ENCODE measurements at regions not wholly inside any gene's neighbourhood (a gene's known extent, or its start where the extent isn't known, plus 50 kb on each side); places are given as distances from the start of the nearest gene placed in this dataset.
A peak's percentile ranks its signal among the peaks of the same experiment; 100 is the strongest.
"Not testable (repeated sequence)": the region's sequence is repeated elsewhere in the genome, so short reads cannot be mapped to it uniquely, and the experiment has no call there.

DNA sequence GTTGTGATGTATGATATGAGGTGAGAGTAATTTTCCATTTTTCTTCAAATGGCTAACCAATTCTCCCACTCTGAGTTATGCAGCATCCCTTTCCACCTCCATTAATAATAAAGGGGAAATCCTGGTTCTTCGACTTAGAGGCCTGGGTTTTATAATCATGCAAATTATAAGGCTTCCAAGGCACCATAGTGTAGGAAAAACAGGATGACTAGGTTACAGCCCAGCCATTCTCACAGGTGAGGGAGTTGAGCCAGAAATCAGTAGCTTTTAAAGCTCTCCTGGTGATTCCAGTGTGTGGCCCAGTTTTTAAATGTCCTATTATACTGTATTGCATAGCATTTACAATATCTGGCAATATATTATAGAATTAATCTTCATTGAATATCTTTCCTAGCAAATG is 203.1 kb downstream of the ARHGEF9 start:
- DNase-seq (ENCODE audit: low read depth): no peak

DNA sequence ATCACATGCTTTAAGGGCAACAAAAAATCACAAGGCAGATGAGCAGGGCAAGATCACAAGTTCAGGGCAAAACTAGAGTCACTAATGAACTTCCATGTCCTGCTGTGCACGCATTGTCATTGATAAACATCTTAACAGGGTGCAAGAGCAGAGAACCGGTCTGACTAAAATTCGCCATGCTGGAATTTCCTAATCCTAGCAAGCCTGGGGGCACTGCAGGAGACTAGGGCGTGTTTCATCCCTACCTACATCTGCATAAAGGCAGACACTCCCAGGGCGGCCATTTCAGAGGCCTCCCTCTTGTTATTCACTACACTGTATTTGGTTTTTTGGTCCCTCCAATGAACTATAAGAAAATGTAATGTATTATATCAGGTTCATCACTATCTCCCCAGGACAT is 203.6 kb downstream of the ARHGEF9 start:
- no peak for DNase-seq (ENCODE audit: low read depth)

GRCh38 chrX:63576533-63576932 is 208.5 kb downstream of the ARHGEF9 start:
- no peak for DNase-seq (ENCODE audit: low read depth)

DNA sequence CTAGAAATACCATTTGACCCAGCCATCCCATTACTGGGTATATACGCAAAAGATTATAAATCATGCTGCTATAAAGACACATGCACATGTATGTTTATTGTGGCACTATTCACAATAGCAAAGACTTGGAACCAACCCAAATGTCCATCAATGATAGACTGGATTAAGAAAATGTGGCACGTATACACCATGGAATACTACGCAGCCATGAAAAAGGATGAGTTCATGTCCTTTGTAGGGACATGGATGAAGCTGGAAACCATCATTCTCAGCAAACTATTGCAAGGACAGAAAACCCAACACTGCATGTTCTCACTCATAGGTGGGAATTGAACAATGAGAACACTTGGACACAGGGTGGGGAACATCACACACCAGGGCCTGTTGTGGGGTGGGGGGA is 209.3 kb downstream of the ARHGEF9 start:
- DNase-seq (ENCODE audit: low read depth): not testable (repeated sequence)

DNA sequence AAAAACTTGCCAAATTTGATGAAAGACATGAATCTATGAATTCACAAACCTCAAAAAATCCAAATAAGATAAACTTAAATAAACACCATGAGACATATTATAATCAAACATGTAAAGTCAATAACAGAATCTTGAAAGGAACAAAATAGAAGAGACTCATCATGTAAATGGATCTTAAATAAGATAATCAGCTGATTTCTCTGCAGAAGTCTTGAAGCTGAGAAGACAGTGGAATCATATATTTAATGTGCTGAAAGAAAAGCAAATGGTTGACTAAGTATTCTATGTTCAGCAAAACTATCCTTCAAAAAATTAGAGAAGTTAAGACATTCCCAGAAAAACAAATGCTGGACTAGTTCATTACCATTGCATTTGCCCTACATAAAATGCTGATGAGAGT is 215.7 kb upstream of the SPIN4 start:
- DNase-seq (ENCODE audit: low read depth): no peak

DNA sequence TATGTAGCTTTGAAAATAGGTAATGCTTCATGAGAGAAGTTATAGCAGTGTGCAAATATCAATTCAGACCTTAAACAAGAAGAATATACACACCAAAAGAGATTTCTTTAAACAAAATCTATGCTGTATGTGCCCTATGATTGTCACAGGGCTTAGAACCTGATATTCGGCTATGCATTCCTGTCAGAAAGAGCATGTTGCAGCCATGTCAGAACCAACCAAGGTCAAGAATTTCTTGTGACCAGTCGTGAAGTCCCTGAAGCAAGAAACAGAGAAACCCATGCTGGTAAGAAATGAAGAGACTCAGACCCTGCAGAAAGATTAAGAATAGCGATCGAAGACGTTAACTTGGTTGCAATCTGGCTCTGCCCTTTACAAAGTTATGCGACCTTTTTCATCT is 210.3 kb upstream of the SPIN4 start:
- peak; percentile 6 for DNase-seq (ENCODE audit: low read depth)

DNA sequence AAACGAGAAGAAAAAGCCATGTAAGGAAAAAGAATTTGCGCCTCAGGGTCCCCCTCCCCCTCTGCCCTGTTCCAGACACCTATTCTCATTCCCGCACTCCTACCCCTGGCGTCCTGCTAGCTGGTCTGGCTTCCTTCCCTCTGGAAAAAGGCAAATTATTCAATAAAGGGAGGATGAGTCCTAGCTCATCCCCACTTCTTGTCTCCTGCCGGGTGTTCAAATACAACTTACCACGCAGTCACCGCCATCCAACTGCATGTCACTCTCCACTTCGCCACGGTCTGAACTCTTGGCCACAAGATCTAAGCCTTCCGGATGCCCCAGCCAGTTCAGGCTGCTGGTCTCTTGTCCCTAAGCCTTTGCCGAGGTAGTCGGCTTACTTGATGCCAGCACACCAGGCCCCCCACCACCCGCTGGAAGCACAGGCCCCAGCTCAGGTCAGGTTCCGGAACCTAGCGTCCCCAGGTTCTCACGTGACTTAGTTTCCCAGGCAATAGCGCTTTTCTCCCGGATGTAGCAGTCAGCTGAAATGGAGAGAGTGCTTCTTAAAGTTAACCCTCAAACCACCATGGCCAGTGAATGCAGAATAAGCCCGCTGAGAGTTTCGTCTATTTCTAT is 209.6 kb upstream of the SPIN4 start:
- peak; percentile 79 for DNase-seq (ENCODE audit: low read depth)

- DNase-seq (ENCODE audit: low read depth): no peak
Observed at GRCh38 chrX:63551856-63552255, 200.7 kb upstream of the SPIN4 start.

DNA sequence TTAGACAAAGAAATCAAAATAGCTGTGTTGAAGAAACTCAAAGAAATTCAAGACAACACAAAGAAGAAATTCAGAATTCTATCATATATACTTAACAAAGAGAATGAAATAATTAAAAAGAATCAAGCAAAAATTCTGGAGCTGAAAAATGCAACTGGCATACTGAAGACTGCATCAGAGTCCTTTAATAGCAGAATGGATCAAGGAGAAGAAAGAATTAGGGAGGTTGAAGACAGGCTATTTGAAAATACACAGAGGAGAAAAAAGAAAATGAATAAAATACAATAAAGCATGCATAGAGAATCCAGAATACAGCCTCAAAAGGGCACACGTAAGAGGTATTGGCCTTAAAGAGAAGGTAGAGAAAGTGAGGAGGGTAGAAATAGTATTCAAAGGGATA is 179.5 kb upstream of the SPIN4 start:
- DNase-seq (ENCODE audit: low read depth): no peak

DNA sequence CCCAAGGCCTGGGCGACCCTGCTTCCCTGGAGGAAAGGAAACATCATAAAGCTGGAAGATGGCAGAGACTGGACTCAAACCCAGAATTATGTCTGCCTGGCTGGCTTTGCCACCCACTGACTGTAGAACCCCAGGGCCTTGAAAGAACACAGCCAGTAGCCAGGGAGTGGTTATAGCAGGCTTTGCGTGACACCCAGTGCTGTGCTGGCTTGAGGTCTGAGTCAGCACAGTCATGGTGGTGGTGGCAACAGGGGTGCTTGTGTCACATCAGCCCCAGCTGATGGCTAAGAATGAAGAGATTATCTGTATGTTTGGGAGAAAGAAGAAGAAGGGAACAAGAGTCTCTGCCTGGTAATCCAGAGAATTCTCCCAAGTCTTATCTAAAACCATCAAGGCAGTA is 178.8 kb upstream of the SPIN4 start:
- no peak for DNase-seq (ENCODE audit: low read depth)

GRCh38 chrX:63526863-63527262 is 175.7 kb upstream of the SPIN4 start:
- DNase-seq (ENCODE audit: low read depth): no peak

DNA sequence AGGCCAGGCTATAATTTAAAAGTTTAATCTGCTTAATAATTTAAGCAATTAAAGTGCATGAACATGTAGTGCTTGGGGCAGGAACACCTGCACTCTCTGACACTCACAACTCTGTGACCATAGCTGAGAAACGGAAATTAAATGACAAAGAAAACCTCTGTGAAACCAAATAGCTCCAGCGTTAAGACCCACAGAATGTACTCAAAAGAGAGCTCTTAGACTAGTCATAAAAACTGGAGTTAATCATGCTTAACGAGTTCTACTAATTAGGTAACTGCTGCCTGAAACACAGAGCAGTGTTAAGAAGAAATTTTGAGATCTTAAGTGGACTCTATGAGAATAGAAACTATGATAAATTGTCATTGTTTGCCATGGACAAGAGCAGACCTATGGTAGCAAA is 174.4 kb upstream of the SPIN4 start:
- no peak for DNase-seq (ENCODE audit: low read depth)

DNA sequence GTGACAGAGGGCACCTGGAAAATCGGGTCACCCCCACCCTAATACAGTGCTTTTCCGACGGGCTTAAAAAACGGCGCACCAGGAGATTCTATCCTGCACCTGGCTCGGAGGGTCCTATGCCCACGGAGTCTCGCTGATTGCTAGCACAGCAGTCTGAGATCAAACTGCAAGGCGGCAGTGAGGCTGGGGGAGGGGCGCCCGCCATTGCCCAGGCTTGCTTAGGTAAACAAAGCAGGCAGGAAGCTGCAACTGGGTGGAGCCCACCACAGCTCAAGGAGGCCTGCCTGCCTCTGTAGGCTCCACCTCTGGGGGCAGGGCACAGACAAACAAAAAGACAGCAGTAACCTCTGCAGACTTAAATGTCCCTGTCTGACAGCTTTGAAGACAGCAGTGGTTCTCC is 168.2 kb upstream of the SPIN4 start:
- not testable (repeated sequence) for DNase-seq (ENCODE audit: low read depth)

DNA sequence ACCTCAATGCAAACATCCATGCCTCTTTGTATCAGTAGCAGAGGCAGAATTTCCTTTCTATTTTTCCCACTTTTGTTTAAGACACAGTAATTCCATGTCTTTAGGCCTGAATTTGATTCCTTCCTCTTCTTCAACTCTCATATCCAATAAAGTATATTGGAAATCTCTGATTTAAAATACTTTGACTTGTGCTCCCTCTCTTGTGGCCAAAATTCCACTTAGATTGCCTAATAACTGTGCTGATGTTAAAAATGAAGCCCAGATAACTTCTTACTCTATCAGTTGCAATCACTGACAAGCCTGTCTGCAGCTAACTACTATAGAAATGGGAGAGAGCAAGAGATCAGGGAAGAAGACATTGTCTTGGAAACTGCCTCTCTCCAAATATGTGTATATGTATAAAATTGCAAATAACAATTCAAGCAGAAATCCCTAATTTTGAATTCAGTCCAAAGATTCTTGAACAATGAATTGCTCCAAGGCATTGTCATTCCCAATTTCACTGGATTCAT is 163.5 kb upstream of the SPIN4 start:
- DNase-seq (ENCODE audit: low read depth): no peak

GRCh38 chrX:63513825-63514568 is 162.9 kb upstream of the SPIN4 start:
- DNase-seq (ENCODE audit: low read depth): peak; percentile 56

- no peak for DNase-seq (ENCODE audit: low read depth)
Observed at GRCh38 chrX:63511361-63511760, 160.2 kb upstream of the SPIN4 start.

DNA sequence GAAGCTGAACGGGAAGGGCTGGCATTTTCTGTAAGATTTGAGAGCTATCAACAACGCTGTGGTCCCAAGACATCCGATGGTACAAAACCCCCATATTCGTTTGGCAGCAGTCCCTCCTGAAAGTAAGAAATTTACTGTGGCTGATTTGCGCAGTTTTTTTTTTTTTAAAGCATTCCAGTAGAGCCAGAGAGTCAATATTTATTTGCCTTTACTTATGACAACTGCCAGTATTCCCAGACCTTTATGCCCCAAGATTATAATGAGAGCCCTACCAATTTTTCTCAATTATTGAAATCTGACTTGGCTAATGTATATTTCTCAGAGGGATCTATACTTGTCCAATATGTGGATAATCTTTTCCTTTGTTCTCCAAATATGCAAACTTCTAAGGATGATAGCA is 157.5 kb upstream of the SPIN4 start:
- no peak for DNase-seq (ENCODE audit: low read depth)

GRCh38 chrX:63506320-63506719 is 155.2 kb upstream of the SPIN4 start:
- peak; percentile 49 for DNase-seq (ENCODE audit: low read depth)

DNA sequence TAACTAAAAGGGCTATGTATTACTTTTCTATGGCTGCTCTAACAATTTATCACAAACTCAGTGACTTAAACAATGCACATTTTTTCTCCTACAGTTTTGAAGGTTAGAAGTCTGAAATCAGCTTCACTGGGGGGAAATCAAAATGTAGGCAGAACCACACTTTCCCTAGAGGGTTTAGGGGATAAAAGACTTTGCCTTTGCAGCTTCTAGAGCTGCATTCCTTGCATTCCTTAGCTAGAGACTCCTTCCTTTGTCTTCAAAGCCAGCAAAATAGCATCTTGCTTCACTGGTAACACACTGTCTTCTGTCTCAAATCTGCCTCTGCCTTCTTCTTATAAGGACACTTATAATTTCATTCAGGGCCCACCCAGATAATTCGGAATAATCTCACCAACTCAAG is 152.4 kb upstream of the SPIN4 start:
- peak; percentile 70 for DNase-seq (ENCODE audit: low read depth)

- DNase-seq (ENCODE audit: low read depth): no peak
Observed at GRCh38 chrX:63488546-63489373, 137.6 kb upstream of the SPIN4 start.

GRCh38 chrX:63475200-63475599 is 124.1 kb upstream of the SPIN4 start:
- peak; percentile 2 for DNase-seq (ENCODE audit: low read depth)

DNA sequence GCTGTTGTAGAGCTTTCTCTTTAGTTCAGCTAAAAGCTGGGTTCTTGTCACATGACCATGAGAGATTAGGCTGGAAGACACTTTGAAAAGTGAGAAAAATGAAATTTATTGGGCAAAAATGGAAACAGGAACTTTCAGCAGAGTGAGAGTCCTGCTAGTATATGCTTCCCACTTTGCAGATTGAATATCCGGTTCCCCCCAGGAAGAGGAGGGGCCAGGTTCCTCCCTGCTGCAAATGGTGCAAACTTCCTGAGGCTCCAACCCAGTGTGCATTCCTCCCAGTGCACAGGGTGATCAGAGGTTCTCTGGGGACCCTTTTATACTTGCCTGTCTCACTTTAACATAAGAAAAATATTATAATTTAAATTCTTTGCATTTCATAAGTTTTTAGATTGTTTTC is 119.9 kb upstream of the SPIN4 start:
- DNase-seq (ENCODE audit: low read depth): no peak

GRCh38 chrX:63470506-63470905 is 119.4 kb upstream of the SPIN4 start:
- no peak for DNase-seq (ENCODE audit: low read depth)

Measured in RPMI7951 (cell line).